Neutrophil (primary cell): ENCODE measurements at regions not wholly inside any gene's neighbourhood (a gene's known extent, or its start where the extent isn't known, plus 50 kb on each side); places are given as distances from the start of the nearest gene placed in this dataset.
"Not testable (repeated sequence)": the region's sequence is repeated elsewhere in the genome, so short reads cannot be mapped to it uniquely, and the experiment has no call there.

ENCODE experiments used
- H3K27ac ChIP-seq: fragments of 200-600 bp; sonication (generic); 2 replicates; pipeline ENCODE4 v1.5.1; 2016; ENCODE audit warnings: mild to moderate bottlenecking, moderate library complexity
- H3K27me3 ChIP-seq: fragments of 200-600 bp; sonication (generic); 2 replicates; pipeline ENCODE4 v1.6.0; 2016; ENCODE audit warnings: mild to moderate bottlenecking
- H3K36me3 ChIP-seq: fragments of 200-600 bp; sonication (generic); 2 replicates; pipeline ENCODE4 v1.5.1; 2017
- H3K4me1 ChIP-seq, 2 experiments: fragments of 200-600 bp in 1 of 2; sonication (generic) in 1 of 2; 1 replicate in 1 of 2; 2 replicates in 1 of 2; pipeline versions ENCODE4 v1.5.1 to v1.6.1; 2013 to 2016; ENCODE audit warnings: low read depth in 1 of 2, low read length in 1 of 2, mild to moderate bottlenecking in 1 of 2, moderate library complexity in 1 of 2; ENCODE audit not compliant: control insufficient read depth in 1 of 2, insufficient read depth in 1 of 2
- H3K4me3 ChIP-seq, 2 experiments: fragments of 200-600 bp in 1 of 2; sonication (generic) in 1 of 2; 1 replicate in 1 of 2; 2 replicates in 1 of 2; pipeline ENCODE4 v1.5.1; 2013 to 2016; ENCODE audit warnings: low read depth in 1 of 2, low read length in 1 of 2, mild to moderate bottlenecking in 1 of 2, moderate library complexity in 1 of 2
- H3K9me3 ChIP-seq: fragments of 200-600 bp; sonication (generic); 2 replicates; pipeline ENCODE4 v1.5.1; 2016
- CTCF ChIP-seq: fragments of 200-600 bp; sonication (generic); IDR thresholded peaks from 2 replicates; pipeline ENCODE4 v1.5.1; 2016; ENCODE audit warnings: antibody characterized with exemption

DNA sequence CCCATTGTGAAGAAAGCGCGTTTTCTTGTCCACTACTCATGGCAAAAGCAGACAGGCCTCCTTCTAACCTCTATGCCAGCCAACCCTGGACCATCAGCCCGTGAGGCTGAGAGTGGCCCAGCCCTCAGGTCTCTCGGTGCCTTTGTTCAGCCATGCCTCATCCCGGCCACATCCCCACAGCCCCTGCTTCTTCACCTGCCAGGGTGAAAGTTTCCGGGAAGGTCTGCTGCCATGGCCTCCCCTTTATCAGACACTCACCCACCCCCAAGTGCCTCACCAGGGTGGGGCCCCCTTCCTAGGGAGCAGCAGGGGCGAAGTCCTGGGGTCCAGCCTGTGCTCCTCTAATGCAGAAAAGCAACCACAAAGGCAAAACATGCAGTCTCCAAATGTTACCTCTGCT is 478.4 kb upstream of the SALL3 start:
- H3K4me3 ChIP-seq: no peak overlapping the region
- H3K27ac ChIP-seq: no peak overlapping the region
- no peaks in the 10 kb centered on the region for H3K9me3 ChIP-seq
- no peaks in the 10 kb centered on the region for H3K4me1 ChIP-seq
- H3K36me3 ChIP-seq: no peaks in the 10 kb centered on the region
- TF ChIP-seq CTCF: no peak
- no peaks in the 10 kb centered on the region for H3K27me3 ChIP-seq

DNA sequence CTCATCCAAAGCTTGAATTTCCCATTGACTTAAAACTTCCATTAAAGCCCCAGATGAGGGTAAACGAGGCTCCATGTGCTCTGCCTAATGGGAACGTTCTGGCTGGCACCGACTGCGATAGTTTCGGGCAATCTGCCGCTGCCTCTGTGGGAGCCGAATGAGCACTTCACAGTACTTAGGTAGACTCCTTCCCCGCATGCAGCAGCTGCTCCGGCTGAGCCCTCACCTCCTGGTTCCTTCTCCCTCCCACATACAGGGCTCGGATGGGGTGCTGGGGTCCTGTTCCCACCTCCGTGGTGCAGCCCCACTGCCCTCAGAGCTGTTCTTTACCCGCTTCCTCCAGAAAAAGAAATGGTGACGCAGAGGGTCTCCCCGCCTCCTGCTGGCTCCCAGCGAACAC is 476.5 kb upstream of the SALL3 start:
- Histone ChIP-seq H3K27ac (no peak overlapping the region), H3K4me1 (no peaks in the 10 kb centered on the region), H3K9me3 (no peaks in the 10 kb centered on the region), H3K36me3 (no peaks in the 10 kb centered on the region), H3K4me3 (no peak overlapping the region), H3K27me3 (no peaks in the 10 kb centered on the region)
- no peak for TF ChIP-seq CTCF

DNA sequence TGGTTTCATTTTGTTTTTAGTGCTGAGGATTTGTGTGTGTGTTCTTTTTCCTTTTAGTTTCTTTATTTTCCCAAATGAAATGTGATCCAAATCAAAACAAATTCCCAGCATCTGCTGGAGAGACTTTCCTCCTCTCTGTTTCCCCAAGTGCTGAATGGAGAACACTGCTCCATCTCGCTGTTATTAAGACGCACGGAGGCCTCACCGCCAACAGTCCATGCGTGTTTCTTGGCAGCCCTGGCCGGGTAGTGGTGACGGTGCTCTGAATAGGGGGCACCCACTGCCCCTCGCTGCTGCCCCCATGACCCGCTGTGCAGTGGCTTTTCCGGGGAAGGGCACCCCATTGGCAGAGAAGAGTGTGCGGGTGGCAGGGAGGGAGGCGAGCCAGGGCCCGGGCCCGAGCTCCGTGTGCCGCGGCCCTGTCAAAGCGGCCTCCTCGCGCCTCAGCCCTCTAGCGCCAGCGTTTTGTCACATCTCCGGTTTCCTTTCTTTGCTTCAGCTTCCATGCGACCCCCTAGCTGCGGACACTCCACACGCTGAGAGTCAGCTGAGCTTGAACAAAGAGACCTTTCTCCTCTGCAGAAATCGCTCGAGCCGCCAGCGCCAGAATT is 473.7 kb upstream of the SALL3 start:
- Histone ChIP-seq H3K4me3 (no peak overlapping the region), H3K27ac (no peak overlapping the region), H3K36me3 (no peaks in the 10 kb centered on the region), H3K4me1 (no peaks in the 10 kb centered on the region), H3K27me3 (no peaks in the 10 kb centered on the region), H3K9me3 (no peaks in the 10 kb centered on the region)
- TF ChIP-seq CTCF: no peak

- H3K4me3 ChIP-seq: no peak overlapping the region
- no peaks in the 10 kb centered on the region for H3K36me3 ChIP-seq
- H3K4me1 ChIP-seq: no peaks in the 10 kb centered on the region
- TF ChIP-seq CTCF: no peak
- H3K27ac ChIP-seq: no peak overlapping the region
- H3K27me3 ChIP-seq: no peaks in the 10 kb centered on the region
- H3K9me3 ChIP-seq: no peaks in the 10 kb centered on the region
Observed at GRCh38 chr18:78507217-78507616, 472.4 kb upstream of the SALL3 start.

- not testable (repeated sequence) for H3K4me1 ChIP-seq, H3K27me3 ChIP-seq, H3K9me3 ChIP-seq, H3K27ac ChIP-seq, H3K36me3 ChIP-seq, H3K4me3 ChIP-seq
Observed at GRCh38 chr18:78508228-78508824, 471.3 kb upstream of the SALL3 start.

GRCh38 chr18:78510091-78510490 is 469.5 kb upstream of the SALL3 start:
- Histone ChIP-seq H3K27ac (no peak overlapping the region), H3K36me3 (no peaks in the 10 kb centered on the region), H3K9me3 (no peaks in the 10 kb centered on the region), H3K27me3 (no peaks in the 10 kb centered on the region), H3K4me3 (no peak overlapping the region), H3K4me1 (no peaks in the 10 kb centered on the region)
- no peak for TF ChIP-seq CTCF
